ENCODE measurements at regions not wholly inside any gene's neighbourhood (a gene's known extent, or its start where the extent isn't known, plus 50 kb on each side); places are given as distances from the start of the nearest gene placed in this dataset.

- no peak for DNase-seq (ENCODE audit: low read depth, low spot score)
These were observed 262.7 kb upstream of the KCNH8 start for GRCh38 chr3:18885612-18886011.

- no peak for DNase-seq (ENCODE audit: low read depth, low spot score)
These were observed 264.7 kb upstream of the KCNH8 start for GRCh38 chr3:18883571-18883970.

GRCh38 chr3:18880691-18881090, 267.6 kb upstream of the KCNH8 start:
- DNase-seq (ENCODE audit: low read depth, low spot score) = no peak

DNA sequence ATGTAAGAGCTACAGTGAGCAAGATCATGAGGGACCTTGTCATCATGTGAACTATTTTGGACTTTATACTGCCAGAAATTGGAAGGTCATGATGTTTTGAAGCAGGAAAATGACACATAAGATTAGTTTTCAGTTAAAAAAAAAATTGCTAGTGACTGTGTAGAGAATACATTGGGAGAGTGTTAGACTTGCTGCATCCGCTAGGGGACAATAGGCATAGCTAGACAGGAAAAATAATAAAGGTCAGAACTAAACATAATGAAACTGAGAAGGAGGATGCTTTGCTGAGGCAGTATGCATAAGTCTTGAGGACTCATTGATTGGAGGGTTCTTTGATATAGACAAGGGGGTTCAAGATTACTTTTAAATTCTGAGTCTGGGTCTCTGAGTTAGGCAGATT, 275.8 kb upstream of the KCNH8 start:
- no peak for DNase-seq (ENCODE audit: low read depth, low spot score)

GRCh38 chr3:18870642-18871041, 277.7 kb upstream of the KCNH8 start:
- no peak for DNase-seq (ENCODE audit: low read depth, low spot score)

- DNase-seq (ENCODE audit: low read depth, low spot score) = no peak
These were observed 278.2 kb upstream of the KCNH8 start for GRCh38 chr3:18870074-18870640.

DNA sequence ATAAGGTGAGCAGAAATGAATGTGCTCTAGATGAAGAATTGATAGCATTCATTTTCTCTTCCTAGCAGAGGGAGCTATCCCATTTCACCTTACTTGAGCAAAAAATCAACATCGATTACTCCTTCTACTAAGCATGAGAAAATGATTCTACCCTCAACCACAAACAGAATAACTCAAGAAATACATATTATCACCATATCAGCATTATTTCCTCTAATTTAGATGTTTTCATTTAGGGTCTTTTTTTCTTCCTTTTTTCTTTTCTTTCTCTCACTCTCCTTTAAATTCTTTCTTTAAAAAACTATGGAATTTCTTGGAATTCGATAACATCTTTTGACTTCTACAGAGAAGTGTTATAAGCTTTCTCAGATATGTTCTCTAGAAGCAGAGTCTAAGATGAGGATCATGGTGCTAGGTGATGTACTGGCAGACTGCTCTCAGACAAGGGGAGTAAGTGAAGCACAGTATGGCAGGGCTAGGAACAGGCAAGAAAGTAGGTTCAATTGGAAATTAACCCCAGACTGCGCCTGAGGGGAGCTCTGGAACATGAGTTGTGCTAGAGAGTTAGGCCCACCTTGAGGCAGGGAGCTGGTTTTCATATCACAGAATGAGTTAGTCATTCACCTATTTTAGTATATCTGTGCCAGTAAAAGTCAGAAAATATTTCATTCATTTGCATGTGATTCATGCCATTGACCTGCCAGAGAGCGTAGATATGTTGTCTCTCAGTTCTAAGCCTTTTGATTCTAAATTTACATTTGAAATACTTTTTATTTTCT, 279.2 kb upstream of the KCNH8 start:
- no peak for DNase-seq (ENCODE audit: low read depth, low spot score)

- no peak for DNase-seq (ENCODE audit: low read depth, low spot score)
These were observed 281.4 kb upstream of the KCNH8 start for GRCh38 chr3:18866899-18867298.

DNA sequence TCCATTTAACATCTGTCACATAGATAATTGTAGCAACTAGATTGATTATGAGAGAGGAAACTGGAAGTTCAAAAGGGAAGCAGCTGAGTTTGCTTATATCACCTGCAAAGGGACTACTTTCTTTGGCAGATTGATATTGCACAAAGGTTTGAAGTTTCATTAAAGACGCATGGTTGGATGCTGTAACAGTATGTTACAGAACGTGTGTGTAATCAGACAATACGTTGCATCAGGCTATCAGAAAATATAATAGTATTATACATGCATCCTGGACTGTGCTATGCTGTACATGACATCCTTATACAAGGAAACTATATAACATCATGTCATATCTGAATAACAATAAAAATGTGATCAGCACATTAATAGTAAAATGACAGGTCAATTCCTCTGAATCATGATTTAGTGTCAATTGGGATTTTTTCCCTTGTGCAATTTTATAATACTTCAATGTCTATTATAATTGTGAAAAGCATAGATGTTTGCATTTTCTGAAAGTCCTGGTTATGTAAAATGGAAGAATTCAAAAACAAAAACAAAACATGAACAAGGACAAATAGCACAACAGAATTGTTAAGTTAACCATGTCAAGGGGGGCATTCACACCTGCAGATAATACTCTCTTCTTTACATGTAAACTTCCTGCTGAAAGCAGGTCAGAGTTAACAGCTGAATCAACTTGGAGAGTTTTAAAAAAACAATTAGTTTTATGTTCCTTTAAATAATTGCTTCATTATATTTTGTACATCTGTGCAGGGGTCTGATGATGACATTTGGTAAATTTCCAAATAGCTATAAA, 283.2 kb upstream of the KCNH8 start:
- no peak for DNase-seq (ENCODE audit: low read depth, low spot score)

DNA sequence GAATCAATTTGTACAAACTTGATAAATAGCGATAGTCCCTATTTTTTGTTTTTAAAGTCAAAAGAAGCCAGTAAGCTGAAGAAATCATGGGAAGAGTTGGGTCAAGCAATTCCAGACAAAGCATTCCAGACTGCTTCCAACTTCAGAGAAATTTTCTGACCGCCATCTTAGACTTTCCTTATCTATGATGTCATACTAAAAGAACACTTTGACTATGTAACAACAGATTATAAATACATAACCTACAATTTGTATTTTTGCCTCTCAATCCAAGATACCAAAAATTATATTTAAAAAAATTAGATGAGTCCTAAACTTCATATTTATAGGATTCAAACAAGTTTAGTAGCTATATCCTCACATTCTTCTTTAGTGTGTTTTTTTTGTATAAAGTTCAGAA, 286.2 kb upstream of the KCNH8 start:
- DNase-seq (ENCODE audit: low read depth, low spot score) = no peak

DNA sequence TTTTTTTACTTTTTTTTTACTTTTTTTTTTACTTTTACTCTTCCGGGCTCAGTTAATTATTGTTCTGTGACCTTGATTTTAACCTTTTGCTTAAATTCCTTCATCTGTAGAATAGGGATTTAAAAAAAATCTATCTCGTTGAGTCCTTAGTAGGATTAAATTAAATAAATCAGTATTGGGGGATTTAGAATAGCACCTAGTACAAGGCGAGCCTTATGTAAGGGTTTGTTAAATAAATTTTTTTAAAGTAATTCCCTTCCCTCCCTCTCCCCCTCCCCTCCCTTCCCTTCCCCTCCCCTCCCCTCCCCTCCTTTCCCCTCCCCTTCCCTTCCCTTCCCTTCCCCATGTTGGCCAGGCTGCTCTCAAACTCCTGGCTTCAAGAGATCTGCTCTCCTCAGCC, 287.2 kb upstream of the KCNH8 start:
- DNase-seq (ENCODE audit: low read depth, low spot score) = no peak

- DNase-seq (ENCODE audit: low read depth, low spot score) = no peak
These were observed 295.0 kb upstream of the KCNH8 start for GRCh38 chr3:18853269-18853668.

DNA sequence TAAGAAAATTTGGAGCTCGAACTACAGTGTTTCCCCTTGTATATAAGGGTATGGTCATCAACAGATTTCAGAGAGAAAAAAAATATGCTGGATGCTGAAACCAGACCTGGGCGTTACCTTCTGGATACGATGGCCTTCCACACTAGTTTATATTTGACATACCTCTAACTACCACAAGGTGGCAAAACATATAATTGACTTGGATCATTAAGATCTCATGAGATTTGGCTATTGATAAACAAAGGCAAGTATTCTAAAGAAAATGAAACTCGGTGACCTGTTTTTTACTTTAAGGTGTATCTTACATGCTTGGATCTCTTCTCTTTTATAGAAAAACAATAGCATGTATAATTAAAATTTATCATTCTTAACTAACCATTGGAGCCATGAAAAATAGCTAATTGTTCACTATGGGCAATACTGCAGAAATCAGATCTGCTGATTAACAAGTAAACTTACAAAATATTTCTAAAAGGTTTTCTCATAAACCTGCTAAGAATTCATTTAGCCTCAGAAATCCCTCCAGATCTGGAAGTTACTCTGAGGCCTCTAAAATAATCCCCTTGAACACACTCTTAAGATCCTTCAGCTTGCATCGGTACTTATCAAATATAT, 300.6 kb upstream of the KCNH8 start:
- DNase-seq (ENCODE audit: low read depth, low spot score) = no peak

DNA sequence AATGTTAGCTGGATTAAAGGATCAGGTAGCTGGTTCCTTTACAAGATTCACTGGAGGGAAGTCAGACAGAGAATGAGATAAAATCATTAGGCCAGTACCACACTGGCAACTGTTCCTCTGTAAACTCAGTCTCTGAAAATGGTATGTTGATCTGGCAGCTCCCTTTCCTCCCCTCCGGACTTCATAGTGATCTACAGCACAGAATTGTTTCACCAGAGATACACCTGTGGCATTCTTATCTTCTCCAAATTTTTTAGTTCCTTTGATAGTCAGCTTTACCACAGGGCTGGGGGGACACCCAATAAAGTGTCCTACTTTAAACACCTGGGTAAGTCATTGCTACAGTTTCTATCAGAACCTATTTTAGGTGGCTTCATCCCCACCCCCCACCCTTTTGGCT, 304.3 kb upstream of the KCNH8 start:
- no peak for DNase-seq (ENCODE audit: low read depth, low spot score)

- DNase-seq (ENCODE audit: low read depth, low spot score) = no peak
These were observed 305.1 kb upstream of the KCNH8 start for GRCh38 chr3:18843188-18843587.

- no peak for DNase-seq (ENCODE audit: low read depth, low spot score)
These were observed 306.6 kb upstream of the KCNH8 start for GRCh38 chr3:18841422-18842343.

DNA sequence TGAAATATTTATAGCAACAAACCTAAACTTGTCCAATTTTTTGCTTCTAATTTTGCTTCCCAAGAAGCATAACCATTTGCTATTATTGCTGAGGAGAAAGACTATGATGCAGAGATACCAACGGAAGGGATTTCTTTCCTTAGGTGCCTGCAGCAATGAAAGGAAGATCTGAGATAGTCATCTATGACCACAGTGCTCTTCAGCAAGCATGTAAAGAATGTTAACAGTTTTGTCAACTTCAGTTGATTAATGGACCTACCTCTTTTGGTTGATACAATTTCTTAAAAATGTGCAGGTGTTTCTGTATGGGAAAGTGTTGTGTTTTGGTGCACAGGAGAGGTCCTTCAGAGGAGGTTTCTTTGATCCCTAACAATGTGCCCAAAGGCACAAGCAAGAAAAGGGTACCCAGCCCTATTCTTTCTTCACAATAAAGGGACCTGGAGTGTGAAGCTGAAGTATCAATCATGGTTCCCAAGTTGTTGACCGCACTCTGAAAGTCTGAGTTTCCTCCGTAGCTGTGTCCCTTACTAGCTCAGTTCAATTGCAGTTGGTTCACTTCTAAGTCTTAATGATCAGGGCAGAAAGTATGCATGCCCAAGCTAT, 307.7 kb upstream of the KCNH8 start:
- DNase-seq (ENCODE audit: low read depth, low spot score) = no peak

- no peak for DNase-seq (ENCODE audit: low read depth, low spot score)
These were observed 309.6 kb upstream of the KCNH8 start for GRCh38 chr3:18838758-18839157.

DNA sequence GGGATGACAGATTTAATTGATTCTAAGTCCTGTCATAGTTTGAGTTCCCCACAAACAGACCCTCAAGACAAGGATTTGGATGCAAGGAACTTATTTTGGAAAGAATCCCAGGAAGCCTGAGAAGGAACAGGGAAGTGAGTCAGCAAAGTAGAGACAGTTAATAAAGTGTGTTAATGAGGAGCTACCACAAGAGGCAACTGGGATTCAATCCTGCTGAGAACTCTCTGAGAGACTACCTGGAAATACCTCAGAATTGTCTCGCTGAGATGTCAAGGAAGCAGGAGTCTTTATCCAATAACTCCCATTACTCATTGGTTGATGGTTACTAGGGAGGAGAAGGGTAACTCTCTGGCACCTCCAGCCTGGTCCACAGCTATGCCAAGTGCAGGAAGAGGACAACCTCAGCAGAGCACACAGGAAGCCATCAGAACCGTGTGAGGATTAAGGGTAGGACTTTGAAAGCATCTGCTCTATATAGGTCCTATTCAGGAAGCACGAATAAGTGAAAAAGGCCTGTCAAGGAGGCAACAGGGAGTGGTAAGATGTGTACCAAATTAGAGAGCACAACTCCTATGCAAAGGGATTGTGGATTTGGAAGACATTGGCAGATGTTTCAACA, 311.1 kb upstream of the KCNH8 start:
- no peak for DNase-seq (ENCODE audit: low read depth, low spot score)

- no peak for DNase-seq (ENCODE audit: low read depth, low spot score)
These were observed 313.3 kb upstream of the KCNH8 start for GRCh38 chr3:18835021-18835420.
